CD4-positive, alpha-beta T cell treated with Interleukin-6 for 4 hours (primary cell): ENCODE measurements at regions not wholly inside any gene's neighbourhood (a gene's known extent, or its start where the extent isn't known, plus 50 kb on each side); places are given as distances from the start of the nearest gene placed in this dataset.

Source experiments
- DNase-seq: peaks from one replicate; pipeline ENCODE4 v3.0.0-alpha.2; 2020; ENCODE audit warnings: mixed read lengths

DNA sequence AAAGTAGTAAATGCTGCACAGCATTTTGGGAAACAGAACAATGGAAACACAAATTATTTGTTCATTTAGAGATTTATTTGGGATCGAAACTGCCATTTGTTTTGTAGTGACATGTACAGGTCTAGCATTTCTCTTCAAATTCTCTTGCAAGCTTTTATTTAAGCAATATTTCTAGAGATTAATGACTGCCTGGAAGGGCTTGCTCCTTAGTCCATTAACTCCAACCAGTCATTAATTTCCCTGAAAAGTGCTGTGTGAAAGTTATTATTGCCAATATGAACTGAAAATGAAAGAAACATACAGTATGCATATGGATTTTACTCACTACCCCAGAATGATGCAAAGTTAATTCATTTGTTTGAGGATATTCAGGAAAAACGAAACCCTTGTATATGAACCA lies 1349.6 kb upstream of the FLRT2 start:
- DNase-seq = no peak

- DNase-seq = no peak
Measured at GRCh38 chr14:84181072-84181471, 1348.9 kb upstream of the FLRT2 start.

GRCh38 chr14:84195514-84195913 lies 1334.4 kb upstream of the FLRT2 start:
- no peak for DNase-seq

DNA sequence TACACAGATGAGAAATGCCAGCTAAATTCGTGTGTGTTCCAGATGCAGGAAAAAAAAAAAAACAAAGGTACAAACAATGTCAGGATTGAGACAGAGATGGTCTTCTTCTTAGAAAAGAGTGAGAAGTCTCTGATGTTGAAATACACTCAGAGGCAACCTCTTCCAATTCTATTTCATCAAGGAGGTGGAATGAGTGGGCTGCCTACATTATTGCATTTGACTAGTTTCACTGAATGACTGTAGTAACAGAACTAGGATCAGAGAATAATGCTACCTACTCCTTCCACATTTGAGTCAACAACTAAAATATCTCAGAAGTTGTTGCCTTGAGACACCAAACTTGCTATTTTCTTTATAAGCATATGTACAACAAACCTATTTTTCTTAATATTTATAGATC lies 1332.2 kb upstream of the FLRT2 start:
- no peak for DNase-seq

- DNase-seq = no peak
Measured at GRCh38 chr14:84202486-84202885, 1327.5 kb upstream of the FLRT2 start.

DNA sequence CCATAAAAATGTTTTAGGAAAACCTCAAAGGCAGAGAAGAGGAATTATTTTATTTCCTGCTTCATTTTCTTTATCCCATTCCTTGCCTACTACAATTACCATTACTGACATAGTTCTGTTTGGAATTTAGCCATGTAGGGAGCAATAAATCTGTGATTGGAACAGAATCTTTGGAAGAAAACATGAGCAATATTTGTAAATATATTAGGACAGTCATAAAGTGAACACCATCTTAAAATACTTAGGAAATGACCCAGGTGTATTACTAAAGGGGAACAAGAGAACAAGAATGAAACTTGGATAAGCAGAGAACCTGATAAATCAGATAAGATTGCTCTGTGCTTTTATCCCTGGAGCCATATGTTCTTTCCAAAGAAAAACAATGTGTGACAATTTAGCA lies 1326.0 kb upstream of the FLRT2 start:
- no peak for DNase-seq

GRCh38 chr14:84208451-84208850 lies 1321.5 kb upstream of the FLRT2 start:
- DNase-seq = no peak

DNA sequence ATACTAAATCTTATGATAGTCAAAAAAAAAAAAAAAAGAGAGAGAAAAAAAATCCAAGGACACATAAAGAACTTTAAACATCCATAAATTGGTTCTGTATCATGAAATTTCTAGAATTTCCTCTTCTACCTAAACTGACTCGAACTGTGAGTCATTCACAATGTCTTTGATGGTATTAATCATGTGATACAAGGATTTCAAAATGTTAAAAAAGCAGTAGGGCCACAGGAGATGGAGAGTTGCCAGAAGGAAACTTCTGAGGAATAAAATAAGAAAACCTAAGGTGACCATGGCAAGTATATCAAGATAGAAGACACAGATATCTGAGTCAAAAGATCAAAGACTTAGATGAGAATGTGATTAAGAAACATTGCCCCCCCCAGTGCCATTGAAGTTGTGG lies 1320.9 kb upstream of the FLRT2 start:
- DNase-seq = no peak

- DNase-seq = no peak
Measured at GRCh38 chr14:84217066-84217465, 1312.9 kb upstream of the FLRT2 start.

- DNase-seq = no peak
Measured at GRCh38 chr14:84225268-84225667, 1304.7 kb upstream of the FLRT2 start.

DNA sequence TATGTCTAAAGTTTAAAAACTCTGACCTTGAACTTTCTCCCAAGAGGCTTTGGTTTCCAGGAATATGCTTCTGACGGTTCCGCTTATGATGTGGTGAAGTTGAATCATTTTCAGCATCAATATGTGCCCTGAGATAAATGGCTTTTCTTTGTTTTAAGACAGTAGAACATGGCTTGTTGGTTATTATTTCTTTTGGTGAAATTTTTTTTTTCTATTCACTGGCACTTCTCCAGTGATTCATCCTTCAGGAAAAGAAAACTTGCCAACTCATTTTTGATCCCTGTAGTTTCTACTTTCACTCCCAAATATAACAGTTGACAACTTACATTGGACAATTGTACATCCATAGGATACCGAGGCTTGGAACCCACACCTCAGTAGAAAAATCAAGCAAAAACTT lies 1301.2 kb upstream of the FLRT2 start:
- DNase-seq = no peak

DNA sequence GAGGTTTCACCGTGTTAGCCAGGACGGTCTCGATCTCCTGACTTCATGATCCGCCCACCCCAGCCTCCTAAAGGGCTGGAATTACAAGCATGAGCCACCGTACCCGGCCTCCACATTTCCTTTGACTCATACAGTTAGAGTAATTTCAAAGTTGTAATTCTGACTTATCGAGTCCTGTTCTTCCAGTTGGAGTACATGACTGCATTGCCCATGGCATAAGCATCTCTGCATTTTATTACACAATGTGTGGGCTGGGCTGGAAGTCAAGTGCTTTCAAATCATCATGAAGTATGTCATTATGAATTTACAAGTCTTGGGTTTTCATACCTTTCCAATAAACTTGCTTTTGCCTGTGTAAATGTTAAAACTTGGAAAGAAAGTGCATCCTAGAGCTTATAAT lies 1295.7 kb upstream of the FLRT2 start:
- no peak for DNase-seq

DNA sequence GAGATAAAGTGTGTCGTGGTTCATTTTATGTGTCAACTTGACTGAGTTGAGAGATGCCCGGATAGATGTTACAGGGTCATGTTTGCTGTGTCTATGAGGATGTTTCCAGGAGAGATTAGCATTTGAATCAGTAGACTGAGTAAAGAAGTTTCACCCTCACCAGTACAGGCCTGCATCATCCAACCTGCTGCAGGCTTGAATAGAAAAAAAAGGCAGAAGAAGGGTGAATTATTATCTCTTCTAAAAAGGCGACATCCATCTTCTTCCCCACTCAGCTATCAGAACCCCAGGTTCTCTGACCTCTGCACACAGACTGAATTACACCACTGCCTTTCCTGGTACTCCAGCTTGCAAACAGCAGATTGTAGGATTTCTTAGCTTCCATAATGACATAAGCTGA lies 1293.7 kb upstream of the FLRT2 start:
- no peak for DNase-seq

GRCh38 chr14:84237881-84238280 lies 1292.1 kb upstream of the FLRT2 start:
- no peak for DNase-seq

DNA sequence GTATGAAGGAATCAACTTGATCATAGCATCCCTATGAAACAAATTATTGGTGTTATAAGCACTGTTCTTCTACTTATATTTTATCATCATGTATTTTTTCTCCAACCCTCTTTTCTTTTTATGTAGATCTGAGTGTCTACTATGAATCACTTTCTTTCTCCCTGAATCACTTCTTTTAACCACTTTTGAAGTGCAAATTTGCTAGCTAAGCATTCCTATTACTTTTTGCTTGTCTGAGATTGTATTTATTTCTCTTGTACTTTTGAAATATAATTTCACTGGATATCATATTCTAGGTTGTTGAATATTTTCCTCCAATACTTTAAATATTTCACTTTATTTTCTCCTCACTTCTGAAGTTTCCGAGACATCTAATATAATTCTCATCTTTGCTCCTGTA lies 1282.3 kb upstream of the FLRT2 start:
- DNase-seq = no peak

- no peak for DNase-seq
Measured at GRCh38 chr14:84250893-84251292, 1279.1 kb upstream of the FLRT2 start.

DNA sequence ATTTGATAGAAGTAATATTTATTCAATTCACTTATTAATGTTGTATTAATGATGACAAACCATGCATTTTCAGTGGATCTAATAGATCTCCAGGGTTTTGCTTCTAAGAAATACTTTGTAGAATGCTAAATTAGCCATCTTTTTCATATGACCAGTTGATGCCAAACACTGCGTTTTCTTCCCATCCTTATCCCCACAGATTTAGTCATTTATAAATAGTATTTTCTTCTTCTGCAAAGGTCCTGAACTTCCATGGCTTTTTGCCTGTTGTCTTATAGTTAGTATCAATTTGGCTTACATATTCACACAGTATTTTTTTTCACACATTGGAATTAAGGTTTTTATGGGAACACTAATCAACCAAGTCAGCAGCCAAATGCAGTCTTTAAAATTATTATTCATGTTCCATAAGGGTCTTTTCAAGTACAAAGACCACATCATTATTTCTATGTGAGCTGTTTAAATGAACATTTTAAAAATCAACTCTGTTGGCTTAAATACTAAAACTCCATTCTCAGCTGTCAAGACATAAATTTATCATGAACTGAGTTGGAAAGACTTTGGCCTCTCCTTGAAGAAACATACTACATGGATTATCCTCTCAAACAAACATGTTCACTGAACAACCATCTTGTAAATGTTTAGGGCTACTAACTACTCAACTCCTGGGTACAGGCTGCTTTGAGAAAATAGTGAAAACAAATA lies 1278.4 kb upstream of the FLRT2 start:
- DNase-seq = no peak

GRCh38 chr14:84252706-84253105 lies 1277.2 kb upstream of the FLRT2 start:
- DNase-seq = no peak

- no peak for DNase-seq
Measured at GRCh38 chr14:84253326-84253725, 1276.6 kb upstream of the FLRT2 start.

- no peak for DNase-seq
Measured at GRCh38 chr14:84254290-84254689, 1275.7 kb upstream of the FLRT2 start.

DNA sequence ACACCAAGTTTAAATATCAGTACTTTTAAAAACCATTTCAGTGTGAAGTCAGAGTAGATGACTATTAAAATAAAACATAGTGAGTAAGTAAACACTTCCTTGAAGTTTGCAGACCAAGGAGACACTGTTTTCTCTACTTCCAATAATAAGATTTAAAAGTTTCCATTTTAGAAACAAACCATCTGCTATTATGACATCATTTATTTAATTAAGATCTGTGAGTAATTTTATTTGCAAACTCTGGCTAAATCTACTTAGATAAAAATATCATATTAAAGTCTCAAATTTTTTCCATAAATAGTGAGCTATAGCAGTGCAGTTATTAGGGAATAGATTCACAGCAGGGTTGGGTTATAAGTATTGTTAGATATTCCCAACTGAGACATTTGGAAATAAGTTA lies 1267.0 kb upstream of the FLRT2 start:
- no peak for DNase-seq

- no peak for DNase-seq
Measured at GRCh38 chr14:84272290-84272721, 1257.6 kb upstream of the FLRT2 start.

DNA sequence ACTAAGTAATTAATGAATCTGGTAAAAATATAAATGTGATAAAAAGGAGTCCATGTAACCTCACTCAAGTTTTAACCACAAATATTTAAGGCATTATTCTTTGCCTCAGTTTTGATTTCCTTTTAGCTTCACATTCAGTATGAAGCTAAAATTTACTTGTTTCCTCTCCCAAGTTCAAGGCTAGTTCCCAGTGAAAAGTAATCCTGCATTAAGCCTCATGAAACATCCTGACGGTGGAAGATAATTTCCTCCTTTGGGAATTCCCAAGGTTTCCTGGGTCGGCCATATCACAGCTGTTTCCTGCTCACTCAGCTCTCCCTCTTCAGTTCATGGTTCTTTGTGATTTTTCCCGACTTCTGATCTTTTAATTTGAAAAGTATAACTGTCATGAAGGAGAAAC lies 1256.8 kb upstream of the FLRT2 start:
- no peak for DNase-seq

DNA sequence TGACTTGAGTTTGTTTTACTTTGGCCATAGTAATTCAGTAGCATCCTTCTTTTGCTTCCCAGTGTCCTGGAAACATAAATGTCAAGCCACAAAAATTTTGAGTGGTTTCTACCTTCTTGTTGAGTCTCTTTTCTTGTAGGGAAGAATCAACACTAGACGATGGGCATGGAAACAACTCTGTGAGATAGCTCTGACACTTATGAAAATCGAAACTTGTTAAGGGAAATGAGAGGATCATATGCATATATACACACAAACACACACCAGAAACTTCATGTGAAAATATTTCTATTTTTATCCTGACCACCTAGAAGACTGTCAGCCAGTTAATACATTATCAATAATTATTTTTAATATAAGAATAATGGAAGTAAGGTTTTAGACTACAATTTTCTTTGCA lies 1247.3 kb upstream of the FLRT2 start:
- no peak for DNase-seq

GRCh38 chr14:84288781-84289180 lies 1241.2 kb upstream of the FLRT2 start:
- DNase-seq = no peak
